Activated T-cell treated with anti-CD3 and anti-CD28 coated beads, Interleukin-2, amount 50 U/mL, for 4 hours (primary cell): ENCODE measurements at regions not wholly inside any gene's neighbourhood (a gene's known extent, or its start where the extent isn't known, plus 50 kb on each side); places are given as distances from the start of the nearest gene placed in this dataset.

Source experiments
- ATAC-seq, 2 donors: fragments of 200-7000 bp; cut with Tn5 transposase; one replicate each; pipeline ENCODE4 v1.10.0; 2021
- DNase-seq: peaks from one replicate; pipeline ENCODE4 v3.0.0-alpha.2; 2020
- H3K27me3 Mint-ChIP-seq: one replicate; pipeline ENCODE4 v1.8.0; 2021; ENCODE audit warnings: low read depth, mixed read lengths
- H3K36me3 Mint-ChIP-seq: one replicate; pipeline ENCODE4 v1.8.0; 2022; ENCODE audit warnings: mixed read lengths; ENCODE audit not compliant: insufficient read depth
- H3K4me1 Mint-ChIP-seq: one replicate; pipeline ENCODE4 v1.8.0; 2021; ENCODE audit warnings: low read depth, mixed read lengths
- H3K4me3 Mint-ChIP-seq: one replicate; pipeline ENCODE4 v1.8.0; 2021; ENCODE audit warnings: mild to moderate bottlenecking, moderate library complexity, mixed read lengths
- H3K9me3 Mint-ChIP-seq: one replicate; pipeline ENCODE4 v1.8.0; 2021; ENCODE audit warnings: mixed read lengths

DNA sequence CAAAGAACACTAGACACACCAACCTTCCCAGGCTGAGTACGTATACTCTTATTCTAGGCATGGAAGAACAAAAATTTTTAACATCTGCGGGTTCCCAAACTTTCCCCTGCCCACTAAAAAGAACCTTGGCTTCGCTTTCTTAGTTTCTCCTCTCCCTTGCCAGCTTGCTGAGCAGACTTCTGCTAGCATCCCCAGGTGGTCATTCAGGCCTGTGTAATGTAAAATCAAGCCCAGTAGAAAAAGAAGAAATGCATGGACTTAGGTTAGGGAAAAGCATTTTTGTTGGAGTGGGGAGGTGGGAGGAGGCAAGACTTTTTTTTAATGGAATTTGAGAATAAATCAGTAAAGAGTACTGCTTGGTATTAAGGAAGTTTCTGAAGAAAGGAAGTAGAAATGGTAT lies 331.0 kb upstream of the TLE4 start:
- ATAC-seq: no peak
- Mint-ChIP-seq H3K4me1 (no peaks in the 10 kb centered on the region), H3K27me3 (no peaks in the 10 kb centered on the region), H3K4me3 (no peak overlapping the region), H3K36me3 (no peaks in the 10 kb centered on the region), H3K9me3 (no peaks in the 10 kb centered on the region)
- DNase-seq: no peak

DNA sequence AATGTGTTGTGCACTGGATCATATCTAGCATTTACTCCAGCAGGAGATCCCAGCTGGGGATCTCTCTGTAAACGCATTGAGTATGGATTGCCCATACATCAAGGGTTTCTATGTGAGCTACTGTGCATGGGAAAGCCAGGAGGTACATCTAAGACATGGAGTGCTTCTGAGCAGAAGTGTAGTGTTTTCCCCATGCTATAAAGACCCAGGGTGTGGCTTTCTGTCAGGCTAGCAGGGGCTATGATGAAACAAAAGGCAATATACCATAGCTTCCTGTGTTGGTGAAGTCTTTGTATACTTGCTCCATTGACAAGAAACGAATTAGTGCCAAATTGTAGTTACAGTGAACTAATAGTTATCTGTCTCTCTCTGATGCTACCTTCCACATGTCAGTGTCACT lies 329.3 kb upstream of the TLE4 start:
- ATAC-seq: no peak
- H3K9me3 Mint-ChIP-seq: no peaks in the 10 kb centered on the region
- no peaks in the 10 kb centered on the region for H3K4me1 Mint-ChIP-seq
- H3K27me3 Mint-ChIP-seq: no peaks in the 10 kb centered on the region
- H3K4me3 Mint-ChIP-seq: no peak overlapping the region
- no peak for DNase-seq
- no peaks in the 10 kb centered on the region for H3K36me3 Mint-ChIP-seq

DNA sequence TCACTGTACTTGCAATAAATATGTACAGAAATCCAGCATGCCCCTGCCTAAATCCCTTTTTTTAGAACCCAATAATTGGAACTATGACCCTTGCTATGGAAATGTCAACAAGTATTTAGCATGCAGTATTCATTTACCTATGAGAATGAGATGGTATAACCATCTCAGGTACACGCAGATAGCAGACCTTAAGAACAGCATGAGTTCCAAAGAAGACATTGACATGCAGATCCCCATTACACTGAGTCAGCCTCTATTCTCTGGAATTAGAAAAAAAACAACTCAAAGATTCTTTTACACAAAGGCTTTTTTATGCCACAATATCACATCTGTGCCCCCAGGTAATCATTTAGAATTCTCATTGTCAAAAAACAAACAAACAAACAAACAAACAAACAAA lies 325.6 kb upstream of the TLE4 start:
- no peak for DNase-seq
- H3K27me3 Mint-ChIP-seq: no peaks in the 10 kb centered on the region
- no peaks in the 10 kb centered on the region for H3K9me3 Mint-ChIP-seq
- no peak overlapping the region for H3K4me3 Mint-ChIP-seq
- no peaks in the 10 kb centered on the region for H3K4me1 Mint-ChIP-seq
- H3K36me3 Mint-ChIP-seq: no peaks in the 10 kb centered on the region
- no peak for ATAC-seq

DNA sequence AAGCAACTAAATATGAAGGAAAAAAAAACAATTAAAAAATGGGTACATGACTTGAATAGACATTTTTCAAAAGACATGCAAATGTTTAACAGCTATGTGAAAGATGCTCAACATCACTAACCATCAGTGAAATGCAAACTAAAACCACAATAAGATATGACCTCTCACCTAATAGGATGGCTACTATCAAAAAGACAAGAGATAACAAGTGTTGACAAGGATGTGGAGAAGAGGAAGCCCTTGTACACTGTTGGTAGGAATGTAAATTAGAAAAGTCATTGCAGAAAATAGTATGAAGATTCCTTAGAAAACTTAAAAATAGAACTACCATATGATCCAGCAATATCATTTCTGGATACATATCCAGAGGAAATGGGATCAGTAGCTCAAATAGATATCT lies 324.7 kb upstream of the TLE4 start:
- H3K36me3 Mint-ChIP-seq: no peaks in the 10 kb centered on the region
- DNase-seq (no peak), ATAC-seq (no peak)
- H3K4me3 Mint-ChIP-seq: no peak overlapping the region
- H3K9me3 Mint-ChIP-seq: no peaks in the 10 kb centered on the region
- H3K27me3 Mint-ChIP-seq: no peaks in the 10 kb centered on the region
- no peaks in the 10 kb centered on the region for H3K4me1 Mint-ChIP-seq

DNA sequence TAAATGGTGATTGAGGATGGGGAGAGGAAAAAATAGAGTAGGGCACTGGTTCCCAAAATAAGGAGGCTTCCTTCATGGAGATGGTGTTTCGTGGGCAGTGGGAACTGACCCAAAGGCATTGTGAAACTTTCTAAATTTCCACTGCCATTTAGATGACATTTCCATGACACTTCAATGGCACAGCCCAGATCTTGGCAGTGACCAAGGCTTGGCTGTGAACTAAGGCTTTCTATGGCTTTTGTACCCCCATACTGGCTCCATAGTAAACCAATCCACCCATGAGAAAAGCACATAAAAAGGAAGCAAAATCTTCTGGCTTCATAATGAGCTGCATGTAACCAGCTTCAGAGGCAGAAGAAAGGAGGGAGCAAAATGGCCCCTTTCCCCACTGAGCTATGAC lies 321.0 kb upstream of the TLE4 start:
- Mint-ChIP-seq H3K36me3 (no peaks in the 10 kb centered on the region), H3K9me3 (no peaks in the 10 kb centered on the region), H3K4me1 (no peaks in the 10 kb centered on the region), H3K27me3 (no peaks in the 10 kb centered on the region), H3K4me3 (no peak overlapping the region)
- ATAC-seq: no peak
- DNase-seq: no peak

DNA sequence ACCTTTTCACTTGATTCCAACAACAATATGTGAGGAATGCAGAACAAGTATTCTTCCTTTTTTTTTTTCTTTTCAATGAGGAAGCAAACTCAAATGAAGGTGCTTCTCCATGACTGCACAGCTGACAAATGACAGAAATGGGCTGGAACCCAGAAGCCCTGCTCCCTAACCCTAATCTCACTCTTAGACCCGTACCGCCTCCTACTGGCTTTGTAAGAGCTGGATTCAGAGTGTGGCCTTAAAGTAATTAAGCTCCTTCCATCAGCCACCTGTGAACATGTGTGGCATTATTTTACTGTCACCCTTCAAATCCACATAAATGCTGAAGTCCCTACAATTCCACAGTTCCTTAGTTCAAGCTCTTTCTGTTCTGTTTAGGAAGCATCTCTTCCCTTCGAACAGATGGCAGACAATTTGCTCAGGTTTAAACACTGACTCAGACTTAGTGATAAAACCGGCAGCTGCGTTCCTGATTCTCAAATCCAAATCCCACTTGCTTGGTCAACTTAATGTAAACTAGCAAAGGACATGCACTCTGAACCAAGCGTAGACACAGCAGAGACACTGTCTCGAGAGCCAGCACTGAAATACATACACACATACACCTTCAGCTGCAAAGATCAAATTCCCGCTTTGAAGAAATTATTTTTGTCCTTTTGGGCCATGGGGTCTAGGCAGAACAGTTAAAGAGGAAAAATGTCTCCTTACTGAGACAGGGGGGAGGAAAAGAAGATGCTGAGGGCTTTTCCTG lies 316.7 kb upstream of the TLE4 start:
- H3K4me1 Mint-ChIP-seq: no peaks in the 10 kb centered on the region
- H3K9me3 Mint-ChIP-seq: no peaks in the 10 kb centered on the region
- peaks cover 6% of the 10 kb centered on the region for H3K27me3 Mint-ChIP-seq
- no peak for DNase-seq
- ATAC-seq: no peak
- no peak overlapping the region for H3K4me3 Mint-ChIP-seq
- no peaks in the 10 kb centered on the region for H3K36me3 Mint-ChIP-seq

DNA sequence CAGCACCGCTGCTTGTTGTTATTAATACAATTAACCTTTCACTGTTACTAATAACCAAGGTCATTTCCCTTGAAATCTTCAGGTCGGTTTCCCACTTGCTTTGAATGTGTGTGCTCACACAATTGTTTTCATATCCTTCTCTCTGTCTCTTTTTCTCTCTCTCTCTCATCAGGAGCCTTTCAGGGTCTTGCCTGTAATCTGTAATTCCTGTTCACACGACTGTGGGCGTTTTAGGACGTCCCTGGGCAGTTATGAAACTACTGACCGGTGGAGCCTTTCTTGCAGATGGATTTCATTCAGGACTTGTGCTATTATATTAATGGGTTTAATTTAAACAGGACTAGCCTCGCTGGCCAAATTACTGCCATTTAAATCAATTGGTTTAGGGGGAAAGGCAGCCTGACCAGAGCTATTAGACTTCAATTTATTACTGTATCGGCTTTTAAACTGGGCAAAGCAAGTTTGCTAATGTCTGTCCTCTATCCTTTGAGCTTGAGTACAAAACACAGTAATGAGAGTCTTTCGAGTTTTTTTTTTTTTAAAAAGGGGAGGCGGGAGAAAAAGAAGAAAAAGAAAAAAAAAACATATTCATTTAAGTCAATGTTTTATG lies 316.0 kb upstream of the TLE4 start:
- H3K4me1 Mint-ChIP-seq: no peaks in the 10 kb centered on the region
- H3K9me3 Mint-ChIP-seq: no peaks in the 10 kb centered on the region
- peaks cover 8% of the 10 kb centered on the region for H3K27me3 Mint-ChIP-seq
- DNase-seq (no peak), ATAC-seq (no peak)
- H3K4me3 Mint-ChIP-seq: no peak overlapping the region
- H3K36me3 Mint-ChIP-seq: no peaks in the 10 kb centered on the region

DNA sequence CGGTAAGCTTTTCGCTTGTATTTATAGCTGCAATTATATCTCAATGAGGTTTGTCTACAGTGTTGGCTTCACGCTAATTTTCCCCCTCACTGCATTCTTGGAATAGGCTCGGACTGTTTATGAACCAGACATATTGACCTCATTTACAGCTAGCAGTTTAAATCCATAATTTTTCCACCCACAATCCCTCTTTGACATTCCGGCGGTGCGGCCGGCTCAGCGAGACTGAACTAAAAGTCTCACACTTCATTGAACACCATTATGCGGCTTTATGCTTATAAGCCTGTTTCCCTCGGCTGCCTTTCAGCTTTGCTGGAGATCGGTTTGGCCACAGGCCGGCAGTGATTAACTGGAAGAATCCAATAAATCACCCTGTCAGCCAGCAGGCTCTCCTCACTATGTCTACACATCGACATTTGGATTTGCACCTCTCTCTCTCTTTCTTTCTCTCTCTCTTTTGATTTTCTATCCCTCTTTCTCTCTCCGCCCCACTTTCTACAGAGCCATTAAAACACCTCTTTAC lies 315.0 kb upstream of the TLE4 start:
- no peak for DNase-seq
- Mint-ChIP-seq H3K4me3 (no peak overlapping the region), H3K4me1 (no peaks in the 10 kb centered on the region), H3K36me3 (no peaks in the 10 kb centered on the region), H3K9me3 (no peaks in the 10 kb centered on the region), H3K27me3 (peaks cover 12% of the 10 kb centered on the region)
- no peak for ATAC-seq

DNA sequence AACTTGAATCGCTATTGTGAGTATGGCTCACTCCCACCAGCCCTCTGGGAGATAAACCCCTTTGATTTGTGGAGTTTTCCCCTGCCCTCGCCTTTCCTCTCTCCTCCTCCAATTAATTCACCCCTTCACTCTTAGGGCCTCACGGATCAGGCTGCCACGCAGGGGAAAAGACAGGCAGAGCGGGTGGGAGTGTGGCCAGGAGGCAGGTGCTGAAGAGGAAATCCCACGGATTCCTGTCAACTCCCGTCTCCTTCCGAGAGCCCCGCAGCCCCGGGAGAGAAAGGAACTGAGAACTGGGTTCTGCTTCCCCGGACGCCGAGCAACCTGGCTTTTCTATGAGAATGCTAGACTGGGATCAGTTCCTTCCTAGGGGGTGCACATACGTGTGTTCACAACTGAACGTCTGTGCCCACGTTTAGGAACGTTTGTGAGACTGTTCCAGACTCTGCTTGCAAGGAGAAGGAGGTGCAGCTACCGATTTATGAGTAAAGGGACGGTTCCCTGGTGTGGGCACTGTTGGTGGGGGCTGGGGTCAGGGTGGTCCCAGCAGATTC lies 314.5 kb upstream of the TLE4 start:
- peaks cover 12% of the 10 kb centered on the region for H3K27me3 Mint-ChIP-seq
- no peaks in the 10 kb centered on the region for H3K4me1 Mint-ChIP-seq
- ATAC-seq: no peak
- no peaks in the 10 kb centered on the region for H3K36me3 Mint-ChIP-seq
- no peak overlapping the region for H3K4me3 Mint-ChIP-seq
- no peaks in the 10 kb centered on the region for H3K9me3 Mint-ChIP-seq
- DNase-seq: no peak

DNA sequence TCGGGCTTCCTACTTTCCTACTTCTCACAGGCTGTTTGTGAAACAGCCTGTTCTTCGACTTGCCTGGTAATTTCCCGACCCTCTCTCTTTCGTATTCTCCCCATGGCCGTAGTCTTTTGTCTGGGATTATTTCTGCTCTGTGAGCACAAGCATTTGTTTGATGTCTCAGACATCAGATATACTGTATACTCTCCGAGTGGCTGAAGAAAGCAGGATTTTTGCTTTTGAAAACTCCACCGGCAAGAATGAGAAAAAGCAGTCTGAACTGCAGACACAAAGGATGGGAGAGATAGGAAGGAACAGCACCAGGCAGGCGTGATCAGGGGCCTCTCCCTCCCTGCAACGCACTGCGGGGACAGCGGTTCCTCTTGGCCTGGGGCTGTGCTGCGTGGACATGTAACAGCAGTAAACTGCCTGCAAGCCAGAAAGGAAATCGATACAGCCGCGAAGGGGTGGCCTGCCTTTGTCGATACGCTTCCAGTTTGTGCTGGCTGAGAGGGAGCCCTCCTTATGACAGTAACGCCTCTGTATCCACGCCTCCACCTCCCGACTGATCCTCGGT lies 313.9 kb upstream of the TLE4 start:
- no peaks in the 10 kb centered on the region for H3K36me3 Mint-ChIP-seq
- H3K4me3 Mint-ChIP-seq: no peak overlapping the region
- no peak for ATAC-seq
- peaks cover 1% of the 10 kb centered on the region for H3K9me3 Mint-ChIP-seq
- H3K4me1 Mint-ChIP-seq: no peaks in the 10 kb centered on the region
- peaks cover 13% of the 10 kb centered on the region for H3K27me3 Mint-ChIP-seq
- DNase-seq: no peak

DNA sequence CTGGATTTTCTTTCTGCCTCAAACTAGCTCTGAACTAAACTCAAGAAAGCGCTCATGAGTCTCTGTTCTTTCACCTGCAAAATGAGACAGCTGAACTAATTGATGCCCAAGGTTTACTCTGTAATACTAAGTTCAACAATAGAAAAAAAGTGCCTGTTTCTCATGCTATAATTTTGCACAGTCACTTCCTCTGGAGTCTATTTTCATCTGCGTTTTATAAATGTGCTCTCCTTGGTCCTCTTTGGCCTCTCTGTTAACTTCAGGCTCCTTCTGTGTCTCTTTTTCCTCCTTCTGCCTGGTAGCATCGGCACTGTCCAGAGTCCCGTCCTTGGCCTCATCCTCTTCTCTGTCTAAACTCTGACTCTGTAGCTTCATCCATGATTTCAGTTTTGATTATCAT lies 311.9 kb upstream of the TLE4 start:
- peaks cover 24% of the 10 kb centered on the region for H3K27me3 Mint-ChIP-seq
- DNase-seq: no peak
- peaks cover 5% of the 10 kb centered on the region for H3K9me3 Mint-ChIP-seq
- no peaks in the 10 kb centered on the region for H3K36me3 Mint-ChIP-seq
- ATAC-seq: no peak
- no peak overlapping the region for H3K4me3 Mint-ChIP-seq
- no peaks in the 10 kb centered on the region for H3K4me1 Mint-ChIP-seq

DNA sequence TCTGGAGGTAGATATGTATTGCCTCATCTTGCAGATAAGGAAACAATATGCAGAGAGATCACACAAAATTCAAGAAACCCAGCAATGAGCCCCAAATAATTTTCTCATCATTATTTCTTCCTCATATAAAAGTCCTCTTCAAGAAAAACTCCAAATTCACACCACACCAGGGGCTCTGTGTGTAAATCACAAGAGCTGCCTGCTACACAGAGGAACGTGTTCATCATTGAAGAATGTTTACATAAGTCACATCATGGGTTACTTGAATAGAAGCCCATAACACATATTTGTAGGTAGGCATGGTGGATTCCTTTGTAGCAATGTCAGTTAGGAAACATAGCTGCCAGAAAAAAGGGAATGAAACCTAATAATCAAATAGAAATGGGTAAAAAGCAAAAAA lies 308.1 kb upstream of the TLE4 start:
- Mint-ChIP-seq H3K9me3 (peaks cover 5% of the 10 kb centered on the region), H3K27me3 (peaks cover 24% of the 10 kb centered on the region), H3K36me3 (no peaks in the 10 kb centered on the region), H3K4me1 (no peaks in the 10 kb centered on the region), H3K4me3 (no peak overlapping the region)
- DNase-seq: no peak
- ATAC-seq: no peak

DNA sequence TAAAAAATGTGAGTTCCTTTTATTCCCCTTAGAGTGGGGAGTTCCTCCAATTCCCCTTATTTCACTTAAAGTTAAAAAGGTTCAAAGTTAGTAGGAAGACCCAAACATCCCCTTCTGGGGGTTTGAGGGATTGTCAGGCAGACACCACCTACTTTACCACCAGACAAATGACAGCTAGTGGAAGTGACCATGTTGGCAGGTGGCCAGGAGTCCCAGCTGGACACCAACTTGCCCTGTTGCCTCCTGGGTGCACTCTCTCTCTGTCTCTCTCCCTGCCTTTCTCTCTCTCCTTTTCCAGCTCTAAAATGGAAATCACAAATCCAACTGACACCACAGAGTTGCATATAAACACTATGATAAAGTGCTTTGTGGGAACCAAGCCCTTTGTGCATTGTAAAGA lies 307.7 kb upstream of the TLE4 start:
- H3K9me3 Mint-ChIP-seq: peaks cover 5% of the 10 kb centered on the region
- no peaks in the 10 kb centered on the region for H3K36me3 Mint-ChIP-seq
- H3K27me3 Mint-ChIP-seq: peaks cover 20% of the 10 kb centered on the region
- no peak overlapping the region for H3K4me3 Mint-ChIP-seq
- ATAC-seq: no peak
- DNase-seq: no peak
- no peaks in the 10 kb centered on the region for H3K4me1 Mint-ChIP-seq

DNA sequence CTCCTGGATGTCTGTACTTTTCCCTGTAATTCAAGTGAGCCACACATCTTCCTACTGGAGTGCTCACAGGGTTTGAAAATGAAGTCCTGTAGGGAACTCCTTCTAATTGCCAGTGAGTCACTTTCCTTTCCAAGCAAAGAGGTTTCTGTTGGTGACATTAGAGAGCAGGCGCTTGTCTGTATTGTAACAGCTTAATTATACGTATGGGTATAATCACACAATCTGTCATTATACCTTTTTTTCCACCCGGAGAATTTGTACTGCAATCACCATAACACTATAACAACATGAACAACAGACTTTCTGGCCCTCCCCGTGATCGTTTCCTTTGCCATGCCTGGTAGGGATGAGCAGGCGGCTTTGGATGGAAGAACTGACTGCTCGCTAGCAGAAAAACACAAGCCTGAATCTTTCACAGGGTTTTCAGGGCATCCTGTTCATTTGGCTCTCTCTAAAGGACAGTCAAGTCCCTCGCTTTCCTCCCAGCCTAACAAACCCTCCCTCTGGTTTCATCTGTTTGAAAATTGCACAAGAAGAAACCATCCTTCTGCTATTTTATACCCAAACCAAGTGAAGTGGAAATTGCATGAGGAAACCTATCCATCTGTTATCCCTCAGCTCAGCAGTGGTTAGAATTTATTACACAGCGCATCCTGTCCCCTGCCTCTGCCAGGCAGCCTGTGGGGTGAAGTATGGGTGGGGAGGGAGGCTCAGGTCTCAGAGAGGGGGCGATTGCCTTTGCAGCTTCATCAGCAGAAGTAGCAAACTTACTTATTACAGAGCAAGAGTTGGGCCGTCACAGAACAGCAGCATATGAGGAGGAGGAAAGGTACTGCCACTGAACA lies 307.0 kb upstream of the TLE4 start:
- Mint-ChIP-seq H3K9me3 (peaks cover 5% of the 10 kb centered on the region), H3K4me1 (no peaks in the 10 kb centered on the region), H3K36me3 (no peaks in the 10 kb centered on the region), H3K4me3 (no peak overlapping the region), H3K27me3 (peaks cover 20% of the 10 kb centered on the region)
- no peak for DNase-seq
- no peak for ATAC-seq
